ENCODE measurements at regions not wholly inside any gene's neighbourhood (a gene's known extent, or its start where the extent isn't known, plus 50 kb on each side); places are given as distances from the start of the nearest gene placed in this dataset.
A peak's percentile ranks its signal among the peaks of the same experiment; 100 is the strongest.
"Not testable (repeated sequence)": the region's sequence is repeated elsewhere in the genome, so short reads cannot be mapped to it uniquely, and the experiment has no call there.

- not testable (repeated sequence) for DNase-seq (ENCODE audit: low read depth in 2 of 2)
Measured at GRCh38 chr11:13614918-13615317, 53.5 kb upstream of the FAR1 start.

GRCh38 chr11:13608656-13609055 is 59.8 kb upstream of the FAR1 start:
- no peak for DNase-seq (ENCODE audit: low read depth in 2 of 2)

GRCh38 chr11:13606701-13607100 is 61.8 kb upstream of the FAR1 start:
- no peak for DNase-seq (ENCODE audit: low read depth in 2 of 2)

- DNase-seq (ENCODE audit: low read depth in 2 of 2) = no peak
Measured at GRCh38 chr11:13603661-13604060, 64.8 kb upstream of the FAR1 start.

GRCh38 chr11:13602844-13603243 is 65.6 kb upstream of the FAR1 start:
- DNase-seq (ENCODE audit: low read depth in 2 of 2) = no peak

- no peak for DNase-seq (ENCODE audit: low read depth in 2 of 2)
Measured at GRCh38 chr11:13596611-13597326, 71.7 kb upstream of the FAR1 start.

GRCh38 chr11:13595166-13595565 is 73.3 kb upstream of the FAR1 start:
- peak; percentile 13 to 17 for DNase-seq (ENCODE audit: low read depth in 2 of 2)

GRCh38 chr11:13594044-13594443 is 74.4 kb upstream of the FAR1 start:
- no peak for DNase-seq (ENCODE audit: low read depth in 2 of 2)

- no peak for DNase-seq (ENCODE audit: low read depth in 2 of 2)
Measured at GRCh38 chr11:13578514-13579140, 82.8 kb upstream of the PTH start.

GRCh38 chr11:13577881-13578280 is 82.1 kb upstream of the PTH start:
- no peak for DNase-seq (ENCODE audit: low read depth in 2 of 2)

- DNase-seq (ENCODE audit: low read depth in 2 of 2) = no peak
Measured at GRCh38 chr11:13576995-13577394, 81.2 kb upstream of the PTH start.

GRCh38 chr11:13575385-13575784 is 79.6 kb upstream of the PTH start:
- not testable (repeated sequence) for DNase-seq (ENCODE audit: low read depth in 2 of 2)

- DNase-seq (ENCODE audit: low read depth in 2 of 2) = no peak
Measured at GRCh38 chr11:13567551-13567950, 71.8 kb upstream of the PTH start.

GRCh38 chr11:13561860-13562259 is 66.1 kb upstream of the PTH start:
- no peak for DNase-seq (ENCODE audit: low read depth in 2 of 2)

GRCh38 chr11:13560341-13560740 is 64.5 kb upstream of the PTH start:
- not testable (repeated sequence) for DNase-seq (ENCODE audit: low read depth in 2 of 2)

GRCh38 chr11:13552784-13553183 is 57.0 kb upstream of the PTH start:
- no peak for DNase-seq (ENCODE audit: low read depth in 2 of 2)

GRCh38 chr11:13551834-13552233 is 56.0 kb upstream of the PTH start:
- no peak for DNase-seq (ENCODE audit: low read depth in 2 of 2)

GRCh38 chr11:13550761-13551160 is 55.0 kb upstream of the PTH start:
- no peak for DNase-seq (ENCODE audit: low read depth in 2 of 2)

- not testable (repeated sequence) for DNase-seq (ENCODE audit: low read depth in 2 of 2)
Measured at GRCh38 chr11:13546092-13546491, 50.3 kb upstream of the PTH start.

All from fibroblast of skin of left biceps (primary cell).